Ureter (tissue), 1 donor: ENCODE measurements at regions not wholly inside any gene's neighbourhood (a gene's known extent, or its start where the extent isn't known, plus 50 kb on each side); places are given as distances from the start of the nearest gene placed in this dataset.
A peak's percentile ranks its signal among the peaks of the same experiment; 100 is the strongest.
"Not testable (repeated sequence)": the region's sequence is repeated elsewhere in the genome, so short reads cannot be mapped to it uniquely, and the experiment has no call there.

Experiments used
- DNase-seq: peaks from one replicate; pipeline ENCODE4 v3.0.0-alpha.2; 2020; ENCODE audit warnings: low spot score
- donor health status: DM: yes; HTN: yes; CAD: no.

- DNase-seq = no peak
Observed at GRCh38 chr17:43315858-43316521, 82.2 kb upstream of the RNU2-1 start.

DNA sequence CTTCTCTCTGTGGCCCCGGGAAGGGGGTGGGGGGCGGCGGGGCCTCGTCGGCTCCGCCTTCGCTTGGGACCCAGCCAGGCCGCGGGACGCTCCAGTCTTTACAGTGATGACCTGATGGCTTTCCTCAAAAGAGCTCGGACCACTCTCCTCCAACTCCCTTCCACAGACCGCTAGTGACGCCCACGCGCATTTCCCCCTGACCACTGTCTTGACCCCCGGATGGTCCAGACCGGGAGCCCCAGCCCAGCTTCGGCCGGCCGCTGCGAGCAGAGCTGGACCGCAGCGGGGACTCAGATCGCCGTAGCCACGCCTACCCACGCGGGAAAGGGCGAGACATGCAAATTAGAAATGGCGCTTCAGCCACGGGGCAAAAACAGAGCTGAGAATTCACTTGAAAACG is 81.6 kb upstream of the RNU2-1 start:
- no peak for DNase-seq

- DNase-seq = peak; percentile 41
Observed at GRCh38 chr17:43314611-43315011, 80.8 kb upstream of the RNU2-1 start.

GRCh38 chr17:43312011-43312410 is 78.2 kb upstream of the RNU2-1 start:
- DNase-seq = peak; percentile 23

DNA sequence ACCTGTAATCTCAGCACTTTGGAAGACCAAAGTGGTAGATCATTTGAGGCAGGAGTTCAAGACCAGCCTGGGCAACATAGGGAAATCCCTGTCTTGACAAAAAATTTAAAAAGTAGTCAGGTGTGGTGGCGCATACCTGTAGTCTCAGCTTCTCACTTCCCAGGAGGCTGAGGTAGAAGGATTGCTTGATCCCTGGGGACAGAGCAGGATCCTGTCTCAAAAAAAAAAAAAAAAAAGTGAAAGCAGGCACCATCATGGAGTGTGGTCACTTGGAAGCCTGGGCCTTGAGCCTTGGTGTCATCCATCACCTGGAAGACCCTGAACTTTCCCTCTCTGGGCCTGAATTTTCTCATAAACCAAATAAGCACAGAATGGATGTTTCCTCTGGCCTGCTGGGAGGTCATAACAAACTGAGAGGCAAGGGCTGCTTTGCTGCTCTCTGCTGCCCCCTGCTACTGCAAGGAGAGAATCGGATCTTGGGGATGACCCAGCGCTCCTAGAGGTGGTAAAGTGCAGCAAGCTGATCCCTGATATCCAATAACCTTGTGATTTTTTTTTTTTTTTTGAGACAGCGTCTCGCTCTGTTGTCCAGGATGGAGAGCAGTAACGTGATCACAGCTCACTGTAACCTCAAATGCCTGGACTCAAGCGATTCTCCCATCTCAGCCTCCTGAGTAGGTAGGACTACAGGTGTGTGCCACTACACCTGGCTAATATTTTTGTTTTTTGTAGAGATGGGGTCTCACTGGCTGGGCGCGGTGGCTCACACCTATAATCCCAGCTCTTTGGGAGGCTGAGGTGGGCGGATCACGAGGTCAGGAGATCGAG is 75.9 kb upstream of the RNU2-1 start:
- DNase-seq = peak; percentile 25

GRCh38 chr17:43308999-43309398 is 75.2 kb upstream of the RNU2-1 start:
- peak; percentile 19 for DNase-seq

- DNase-seq = peak; percentile 8
Observed at GRCh38 chr17:43304792-43305191, 71.0 kb upstream of the RNU2-1 start.

- not testable (repeated sequence) for DNase-seq
Observed at GRCh38 chr17:43303049-43303448, 69.3 kb upstream of the RNU2-1 start.

GRCh38 chr17:43299300-43300076 is 65.7 kb upstream of the RNU2-1 start:
- DNase-seq = not testable (repeated sequence)

DNA sequence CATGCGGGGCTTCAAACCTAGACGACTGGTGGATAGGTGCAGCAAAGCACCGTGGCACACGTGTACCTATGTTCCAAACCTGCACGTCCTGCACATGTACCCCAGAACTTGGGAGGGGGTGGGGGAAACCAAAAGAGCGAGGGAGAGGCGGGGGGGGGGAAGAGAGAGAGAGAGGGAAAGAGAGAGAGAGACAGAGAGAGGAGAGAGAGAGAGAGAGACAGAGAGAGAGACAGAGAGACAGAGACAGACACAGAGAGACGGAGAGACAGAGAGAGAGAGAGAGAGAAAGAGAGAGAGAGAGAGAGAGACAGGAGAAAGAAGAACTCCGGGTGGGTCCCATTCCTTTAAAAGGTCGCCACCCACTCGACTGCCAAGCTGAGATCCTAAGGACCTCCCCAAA is 55.9 kb upstream of the RNU2-1 start:
- DNase-seq = not testable (repeated sequence)

- not testable (repeated sequence) for DNase-seq
Observed at GRCh38 chr17:43283606-43284005, 49.8 kb upstream of the RNU2-1 start.
